HEK293 (cell line): ENCODE measurements at regions not wholly inside any gene's neighbourhood (a gene's known extent, or its start where the extent isn't known, plus 50 kb on each side); places are given as distances from the start of the nearest gene placed in this dataset.

Source experiments
- BCL11A ChIP-seq: fragments of 450-650 bp; formaldehyde crosslinking; IDR thresholded peaks from 2 replicates; pipeline ENCODE4 v1.5.1; 2016; ENCODE audit warnings: low read depth, missing biosample characterization, missing genetic modification characterization
- KLF8 ChIP-seq: fragments of 450-650 bp; formaldehyde crosslinking; IDR thresholded peaks from 2 replicates; pipeline ENCODE4 v1.5.1; 2016; ENCODE audit warnings: missing biosample characterization, missing genetic modification characterization
- SETDB1 ChIP-seq: IDR thresholded peaks from one replicate; pipeline ENCODE4 v1.6.1; 2017; ENCODE audit warnings: mild to moderate bottlenecking, low read length, moderate library complexity, mixed read lengths; ENCODE audit not compliant: insufficient read length
- SP7 ChIP-seq: fragments of 450-650 bp; formaldehyde crosslinking; IDR thresholded peaks from 2 replicates; pipeline ENCODE4 v1.5.1; 2016; ENCODE audit warnings: missing biosample characterization, missing genetic modification characterization
- YY1 ChIP-seq: fragments of 450-650 bp; formaldehyde crosslinking; IDR thresholded peaks from 2 replicates; pipeline ENCODE4 v1.5.1; 2018; ENCODE audit warnings: missing biosample characterization, missing genetic modification characterization
- ZNF121 ChIP-seq: fragments of 450-650 bp; formaldehyde crosslinking; IDR thresholded peaks from 2 replicates; pipeline ENCODE4 v1.5.1; 2016; ENCODE audit warnings: missing biosample characterization, missing genetic modification characterization
- ZNF223 ChIP-seq: fragments of 450-650 bp; formaldehyde crosslinking; IDR thresholded peaks from 2 replicates; pipeline ENCODE4 v1.5.1; 2016; ENCODE audit warnings: missing biosample characterization, missing genetic modification characterization
- ZNF510 ChIP-seq: fragments of 450-650 bp; formaldehyde crosslinking; IDR thresholded peaks from 2 replicates; pipeline ENCODE4 v1.5.1; 2018; ENCODE audit warnings: mild to moderate bottlenecking, missing genetic modification characterization, missing biosample characterization; ENCODE audit not compliant: insufficient replicate concordance
- TF ChIP-seq, protein P1 (sequence below): fragments of 450-650 bp; formaldehyde crosslinking; IDR thresholded peaks from 2 replicates; pipeline ENCODE4 v1.5.1; 2016; ENCODE audit warnings: missing biosample characterization, missing genetic modification characterization
- TF ChIP-seq, protein P2 (sequence below): fragments of 450-650 bp; formaldehyde crosslinking; IDR thresholded peaks from 2 replicates; pipeline ENCODE4 v1.5.1; 2016; ENCODE audit warnings: missing biosample characterization, missing genetic modification characterization

DNA sequence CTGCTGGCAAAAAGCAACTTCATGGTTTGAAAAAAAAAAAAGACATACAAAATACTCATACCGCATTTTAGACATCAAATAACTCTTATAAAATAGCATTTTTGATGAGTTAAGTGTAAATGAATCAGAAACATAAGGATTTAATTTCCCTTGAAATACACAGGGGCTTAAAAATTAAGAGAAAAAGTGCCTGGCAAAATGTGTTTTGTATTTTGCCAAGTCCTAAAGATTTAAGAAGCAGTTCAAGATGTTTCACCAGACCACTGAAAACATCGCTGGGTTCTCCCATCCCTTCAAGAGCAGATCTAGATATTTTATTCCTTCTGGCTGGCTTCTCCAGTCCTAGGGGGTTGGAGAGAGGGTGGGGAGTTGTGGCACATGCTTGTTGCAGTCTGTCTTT is 396.4 kb downstream of the INHBA start:
- TF ChIP-seq KLF8 (tag by site-specific recombination), result no peak
- TF ChIP-seq, protein P1, sequence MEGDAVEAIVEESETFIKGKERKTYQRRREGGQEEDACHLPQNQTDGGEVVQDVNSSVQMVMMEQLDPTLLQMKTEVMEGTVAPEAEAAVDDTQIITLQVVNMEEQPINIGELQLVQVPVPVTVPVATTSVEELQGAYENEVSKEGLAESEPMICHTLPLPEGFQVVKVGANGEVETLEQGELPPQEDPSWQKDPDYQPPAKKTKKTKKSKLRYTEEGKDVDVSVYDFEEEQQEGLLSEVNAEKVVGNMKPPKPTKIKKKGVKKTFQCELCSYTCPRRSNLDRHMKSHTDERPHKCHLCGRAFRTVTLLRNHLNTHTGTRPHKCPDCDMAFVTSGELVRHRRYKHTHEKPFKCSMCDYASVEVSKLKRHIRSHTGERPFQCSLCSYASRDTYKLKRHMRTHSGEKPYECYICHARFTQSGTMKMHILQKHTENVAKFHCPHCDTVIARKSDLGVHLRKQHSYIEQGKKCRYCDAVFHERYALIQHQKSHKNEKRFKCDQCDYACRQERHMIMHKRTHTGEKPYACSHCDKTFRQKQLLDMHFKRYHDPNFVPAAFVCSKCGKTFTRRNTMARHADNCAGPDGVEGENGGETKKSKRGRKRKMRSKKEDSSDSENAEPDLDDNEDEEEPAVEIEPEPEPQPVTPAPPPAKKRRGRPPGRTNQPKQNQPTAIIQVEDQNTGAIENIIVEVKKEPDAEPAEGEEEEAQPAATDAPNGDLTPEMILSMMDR, result no peak
- TF ChIP-seq ZNF510, result no peak
- TF ChIP-seq BCL11A (tag by site-specific recombination), result no peak
- TF ChIP-seq ZNF223 (tag by site-specific recombination), result no peak
- no peak for TF ChIP-seq ZNF121 (tag by site-specific recombination)
- no peak for TF ChIP-seq SETDB1
- TF ChIP-seq YY1 (tag by site-specific recombination), result no peak
- TF ChIP-seq SP7 (tag by site-specific recombination), result no peak
- TF ChIP-seq, protein P2, sequence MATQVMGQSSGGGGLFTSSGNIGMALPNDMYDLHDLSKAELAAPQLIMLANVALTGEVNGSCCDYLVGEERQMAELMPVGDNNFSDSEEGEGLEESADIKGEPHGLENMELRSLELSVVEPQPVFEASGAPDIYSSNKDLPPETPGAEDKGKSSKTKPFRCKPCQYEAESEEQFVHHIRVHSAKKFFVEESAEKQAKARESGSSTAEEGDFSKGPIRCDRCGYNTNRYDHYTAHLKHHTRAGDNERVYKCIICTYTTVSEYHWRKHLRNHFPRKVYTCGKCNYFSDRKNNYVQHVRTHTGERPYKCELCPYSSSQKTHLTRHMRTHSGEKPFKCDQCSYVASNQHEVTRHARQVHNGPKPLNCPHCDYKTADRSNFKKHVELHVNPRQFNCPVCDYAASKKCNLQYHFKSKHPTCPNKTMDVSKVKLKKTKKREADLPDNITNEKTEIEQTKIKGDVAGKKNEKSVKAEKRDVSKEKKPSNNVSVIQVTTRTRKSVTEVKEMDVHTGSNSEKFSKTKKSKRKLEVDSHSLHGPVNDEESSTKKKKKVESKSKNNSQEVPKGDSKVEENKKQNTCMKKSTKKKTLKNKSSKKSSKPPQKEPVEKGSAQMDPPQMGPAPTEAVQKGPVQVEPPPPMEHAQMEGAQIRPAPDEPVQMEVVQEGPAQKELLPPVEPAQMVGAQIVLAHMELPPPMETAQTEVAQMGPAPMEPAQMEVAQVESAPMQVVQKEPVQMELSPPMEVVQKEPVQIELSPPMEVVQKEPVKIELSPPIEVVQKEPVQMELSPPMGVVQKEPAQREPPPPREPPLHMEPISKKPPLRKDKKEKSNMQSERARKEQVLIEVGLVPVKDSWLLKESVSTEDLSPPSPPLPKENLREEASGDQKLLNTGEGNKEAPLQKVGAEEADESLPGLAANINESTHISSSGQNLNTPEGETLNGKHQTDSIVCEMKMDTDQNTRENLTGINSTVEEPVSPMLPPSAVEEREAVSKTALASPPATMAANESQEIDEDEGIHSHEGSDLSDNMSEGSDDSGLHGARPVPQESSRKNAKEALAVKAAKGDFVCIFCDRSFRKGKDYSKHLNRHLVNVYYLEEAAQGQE, result no peak
